VCaP (cell line): ENCODE measurements at regions not wholly inside any gene's neighbourhood (a gene's known extent, or its start where the extent isn't known, plus 50 kb on each side); places are given as distances from the start of the nearest gene placed in this dataset.

ENCODE experiments used
- H3K27ac ChIP-seq: fragments of 450-650 bp; 2 replicates; pipeline ENCODE4 v1.5.1; 2017
- CTCF ChIP-seq: fragments of 450-650 bp; conservative IDR thresholded peaks from 2 replicates; pipeline ENCODE4 v1.5.1; 2017; ENCODE audit warnings: mild to moderate bottlenecking, moderate library complexity

DNA sequence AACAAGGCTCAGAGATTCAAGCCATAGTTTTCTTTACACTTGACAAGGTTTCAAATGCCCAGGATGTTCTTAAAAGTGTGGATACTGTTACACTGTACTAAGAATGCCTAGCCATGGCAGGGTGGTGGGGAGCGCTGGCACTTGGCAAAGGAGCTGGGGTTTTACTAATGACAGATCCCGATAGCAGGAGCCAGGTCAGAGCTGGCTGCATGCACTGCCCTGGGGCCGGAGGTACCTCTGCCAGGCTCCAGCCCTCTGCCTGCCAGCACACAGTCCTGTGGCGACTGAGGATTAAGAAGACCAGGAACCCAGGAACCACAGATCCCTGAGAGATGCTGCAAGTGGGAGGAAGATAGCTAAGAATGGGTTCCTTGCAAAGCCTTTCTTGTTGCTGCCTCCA is 260.3 kb downstream of the ALDH8A1 start:
- no peak for TF ChIP-seq CTCF

GRCh38 chr6:134689177-134689576 is 260.7 kb downstream of the ALDH8A1 start:
- no peak overlapping the region for H3K27ac ChIP-seq

More for the DNA sequence above, 260.3 kb downstream of the ALDH8A1 start:
- no peak overlapping the region for H3K27ac ChIP-seq

DNA sequence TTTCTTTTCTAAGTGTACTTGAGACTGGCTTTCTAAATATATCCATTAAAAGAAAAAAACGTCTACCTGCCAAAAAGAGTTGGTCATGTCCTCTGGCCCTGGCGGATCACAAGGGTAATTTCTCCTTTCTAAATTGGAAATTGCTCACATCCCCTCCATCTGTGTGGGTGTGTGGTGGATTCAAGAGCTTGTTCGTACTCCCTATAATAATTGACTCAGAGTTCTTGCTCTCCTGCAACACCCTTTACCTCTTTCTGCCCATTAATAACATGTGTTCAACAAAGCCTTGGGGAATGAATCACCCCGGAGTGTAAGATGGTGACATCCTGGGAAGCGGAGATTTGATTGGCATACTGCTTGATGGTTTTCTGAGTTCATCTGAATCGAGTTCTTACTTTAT is 263.8 kb downstream of the ALDH8A1 start:
- no peak for TF ChIP-seq CTCF
- H3K27ac ChIP-seq: no peak overlapping the region

More at GRCh38 chr6:134689177-134689576, 260.7 kb downstream of the ALDH8A1 start:
- no peak for TF ChIP-seq CTCF

- no peak overlapping the region for H3K27ac ChIP-seq
- TF ChIP-seq CTCF: no peak
These were observed 265.5 kb downstream of the ALDH8A1 start for GRCh38 chr6:134684423-134684795.

- no peak overlapping the region for H3K27ac ChIP-seq
These were observed 266.0 kb downstream of the ALDH8A1 start for GRCh38 chr6:134683783-134684422.

DNA sequence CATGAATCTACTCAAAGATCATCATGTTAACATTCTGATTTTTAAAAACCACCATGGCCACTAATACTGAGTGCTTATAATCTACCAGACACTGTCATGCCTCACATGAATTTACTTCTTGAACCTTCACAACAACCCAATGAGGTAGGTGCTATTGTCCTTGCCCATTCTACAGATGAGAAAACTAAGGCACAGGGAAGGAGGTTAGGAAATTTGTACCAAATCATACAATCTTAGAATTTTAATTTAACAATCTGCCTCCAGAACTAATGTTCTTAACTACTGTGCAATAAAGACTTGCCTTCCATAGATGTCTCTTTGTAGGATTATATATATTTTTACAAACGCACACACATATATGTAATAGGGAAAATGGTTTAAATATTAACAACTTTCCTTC is 269.5 kb downstream of the ALDH8A1 start:
- no peak overlapping the region for H3K27ac ChIP-seq
- TF ChIP-seq CTCF: no peak

More at GRCh38 chr6:134683783-134684422, 266.0 kb downstream of the ALDH8A1 start:
- TF ChIP-seq CTCF: no peak

GRCh38 chr6:134680021-134680420 is 269.9 kb downstream of the ALDH8A1 start:
- no peak overlapping the region for H3K27ac ChIP-seq
- no peak for TF ChIP-seq CTCF
